ENCODE measurements at regions not wholly inside any gene's neighbourhood (a gene's known extent, or its start where the extent isn't known, plus 50 kb on each side); places are given as distances from the start of the nearest gene placed in this dataset.

GRCh38 chr21:24290151-24290833 is 1317.0 kb downstream of the MRPL39 start:
- ATAC-seq (no peak), DNase-seq (no peak)
- Histone ChIP-seq H3K36me3 (ENCODE audit: low read depth) (no peaks in the 10 kb centered on the region), H3K9me3 (peaks cover 20% of the 10 kb centered on the region), H3K4me3 (no peak overlapping the region), H3K4me1 (ENCODE audit: low read depth) (no peaks in the 10 kb centered on the region)
- TF ChIP-seq, protein P1, sequence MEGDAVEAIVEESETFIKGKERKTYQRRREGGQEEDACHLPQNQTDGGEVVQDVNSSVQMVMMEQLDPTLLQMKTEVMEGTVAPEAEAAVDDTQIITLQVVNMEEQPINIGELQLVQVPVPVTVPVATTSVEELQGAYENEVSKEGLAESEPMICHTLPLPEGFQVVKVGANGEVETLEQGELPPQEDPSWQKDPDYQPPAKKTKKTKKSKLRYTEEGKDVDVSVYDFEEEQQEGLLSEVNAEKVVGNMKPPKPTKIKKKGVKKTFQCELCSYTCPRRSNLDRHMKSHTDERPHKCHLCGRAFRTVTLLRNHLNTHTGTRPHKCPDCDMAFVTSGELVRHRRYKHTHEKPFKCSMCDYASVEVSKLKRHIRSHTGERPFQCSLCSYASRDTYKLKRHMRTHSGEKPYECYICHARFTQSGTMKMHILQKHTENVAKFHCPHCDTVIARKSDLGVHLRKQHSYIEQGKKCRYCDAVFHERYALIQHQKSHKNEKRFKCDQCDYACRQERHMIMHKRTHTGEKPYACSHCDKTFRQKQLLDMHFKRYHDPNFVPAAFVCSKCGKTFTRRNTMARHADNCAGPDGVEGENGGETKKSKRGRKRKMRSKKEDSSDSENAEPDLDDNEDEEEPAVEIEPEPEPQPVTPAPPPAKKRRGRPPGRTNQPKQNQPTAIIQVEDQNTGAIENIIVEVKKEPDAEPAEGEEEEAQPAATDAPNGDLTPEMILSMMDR (IDR thresholded peaks at IDR 0.05) = no peak
- intact Hi-C loops (cut with DNase I, micrococcal nuclease) = no loop called here

DNA sequence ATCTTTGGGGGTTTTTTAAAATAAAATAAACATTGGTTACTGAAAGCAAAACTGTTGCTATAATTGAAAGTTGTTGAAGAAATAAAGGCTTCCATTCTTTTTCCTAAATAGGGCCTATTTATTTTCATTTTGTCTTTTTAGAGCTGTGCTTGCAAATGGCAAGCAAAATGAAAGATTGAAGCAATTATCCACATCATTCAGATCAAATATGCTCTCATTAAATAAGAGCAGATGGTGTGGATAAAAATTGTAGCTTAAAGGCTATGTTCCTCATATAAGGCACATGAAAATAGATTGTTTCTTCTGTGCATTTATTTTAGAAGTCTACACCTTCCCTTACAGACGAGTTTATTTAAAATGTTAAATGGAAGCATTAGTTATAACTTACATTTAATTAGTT is 1317.7 kb downstream of the MRPL39 start:
- H3K36me3 ChIP-seq (ENCODE audit: low read depth) = no peaks in the 10 kb centered on the region
- ATAC-seq = no peak
- peaks cover 26% of the 10 kb centered on the region for H3K9me3 ChIP-seq
- intact Hi-C loops (cut with DNase I, micrococcal nuclease) = no loop called here
- TF ChIP-seq, protein P1 (IDR thresholded peaks at IDR 0.05) = no peak
- H3K4me1 ChIP-seq (ENCODE audit: low read depth) = no peaks in the 10 kb centered on the region
- H3K4me3 ChIP-seq = no peak overlapping the region
- DNase-seq = no peak

DNA sequence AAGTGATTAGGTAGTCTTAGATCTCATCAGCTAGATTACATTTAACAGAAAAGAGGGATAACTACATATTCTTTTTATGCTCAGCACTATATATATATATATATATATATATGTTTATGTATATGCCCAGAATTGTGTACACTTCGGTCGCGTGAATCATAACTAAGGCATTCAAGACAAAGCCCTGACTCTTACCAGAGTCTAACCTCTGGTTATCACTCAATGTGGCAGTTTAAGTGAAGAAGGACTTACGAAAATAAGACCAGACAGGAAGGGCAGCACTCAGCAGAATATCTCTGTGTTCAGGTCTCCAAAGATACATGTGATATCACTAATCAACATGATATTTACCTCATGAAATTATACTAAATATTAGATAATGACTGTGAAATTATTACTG is 1326.7 kb downstream of the MRPL39 start:
- TF ChIP-seq, protein P1 (IDR thresholded peaks at IDR 0.05) = no peak
- Histone ChIP-seq H3K36me3 (ENCODE audit: low read depth) (no peaks in the 10 kb centered on the region), H3K4me3 (no peak overlapping the region), H3K9me3 (peaks cover 35% of the 10 kb centered on the region), H3K4me1 (ENCODE audit: low read depth) (no peaks in the 10 kb centered on the region)
- ATAC-seq (no peak), DNase-seq (no peak)
- intact Hi-C loops (cut with DNase I, micrococcal nuclease) = no loop called here

GRCh38 chr21:24278711-24279110 is 1328.6 kb downstream of the MRPL39 start:
- intact Hi-C loops (cut with DNase I, micrococcal nuclease) = no loop called here
- ATAC-seq (no peak), DNase-seq (no peak)
- Histone ChIP-seq H3K36me3 (ENCODE audit: low read depth) (no peaks in the 10 kb centered on the region), H3K9me3 (peaks cover 27% of the 10 kb centered on the region), H3K4me1 (ENCODE audit: low read depth) (no peaks in the 10 kb centered on the region), H3K4me3 (no peak overlapping the region)
- TF ChIP-seq, protein P1 (IDR thresholded peaks at IDR 0.05) = no peak

GRCh38 chr21:24276204-24276603 is 1331.1 kb downstream of the MRPL39 start:
- H3K9me3 ChIP-seq = peaks cover 26% of the 10 kb centered on the region
- no peak overlapping the region for H3K4me3 ChIP-seq
- TF ChIP-seq, protein P1 (IDR thresholded peaks at IDR 0.05) = no peak
- DNase-seq = no peak
- intact Hi-C loops (cut with DNase I, micrococcal nuclease) = no loop called here
- no peaks in the 10 kb centered on the region for H3K4me1 ChIP-seq (ENCODE audit: low read depth)
- no peak for ATAC-seq
- no peaks in the 10 kb centered on the region for H3K36me3 ChIP-seq (ENCODE audit: low read depth)

DNA sequence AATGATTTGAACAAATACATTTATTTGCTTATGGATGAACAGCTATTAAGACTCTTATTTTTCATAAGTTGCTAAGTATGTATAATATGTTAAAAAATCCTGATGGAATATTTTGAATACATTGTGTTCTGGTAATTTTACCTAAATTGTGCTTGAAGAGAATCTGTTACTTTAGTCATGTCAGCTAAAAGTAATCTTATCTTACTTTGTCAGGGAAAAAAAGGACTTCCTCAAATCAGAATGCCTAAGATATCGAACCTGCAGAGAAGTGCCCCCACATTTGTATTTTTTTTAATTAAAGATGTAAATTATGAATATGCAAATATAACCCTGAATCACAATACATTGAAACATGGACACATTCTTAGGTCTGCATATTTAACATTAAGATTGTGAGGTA is 1331.7 kb downstream of the MRPL39 start:
- H3K36me3 ChIP-seq (ENCODE audit: low read depth) = no peaks in the 10 kb centered on the region
- ATAC-seq (no peak), DNase-seq (no peak)
- peaks cover 27% of the 10 kb centered on the region for H3K9me3 ChIP-seq
- intact Hi-C loops (cut with DNase I, micrococcal nuclease) = no loop called here
- TF ChIP-seq, protein P1 (IDR thresholded peaks at IDR 0.05) = no peak
- no peak overlapping the region for H3K4me3 ChIP-seq
- no peaks in the 10 kb centered on the region for H3K4me1 ChIP-seq (ENCODE audit: low read depth)

Data from mucosa of descending colon (tissue), 3 donors.